AG10803 (cell line): ENCODE measurements at regions not wholly inside any gene's neighbourhood (a gene's known extent, or its start where the extent isn't known, plus 50 kb on each side); places are given as distances from the start of the nearest gene placed in this dataset.

ENCODE experiments used
- DNase-seq: peaks from one replicate; pipeline ENCODE4 v3.0.0; 2010; ENCODE audit warnings: low read depth
- H3K4me3 ChIP-seq: 2 replicates; pipeline ENCODE4 v1.5.1; 2011; ENCODE audit warnings: mild to moderate bottlenecking, low read length, control low read depth
- TF ChIP-seq, protein P1 (sequence below): conservative IDR thresholded peaks from 2 replicates; pipeline ENCODE4 v1.5.1; 2011; ENCODE audit warnings: mild to moderate bottlenecking, low read length, control low read depth, inconsistent platforms

DNA sequence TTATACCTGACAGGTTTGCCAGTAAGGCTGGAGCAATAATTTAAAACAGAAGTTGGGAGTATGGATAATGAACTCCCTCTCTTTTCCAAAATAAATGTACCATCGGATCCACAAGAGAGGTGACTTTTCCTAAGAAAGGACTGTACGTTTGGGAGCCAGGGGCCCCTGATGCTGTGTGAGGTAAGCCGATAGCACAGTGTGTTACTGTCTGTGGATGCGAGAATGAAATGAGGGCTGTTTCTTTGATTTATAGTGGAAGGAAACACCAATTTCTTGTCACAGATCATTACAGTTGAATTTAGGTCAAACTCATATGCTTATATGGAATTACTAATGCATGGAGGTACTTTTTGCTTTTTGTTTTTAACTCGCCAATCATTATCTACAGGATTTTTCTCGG lies 147.7 kb downstream of the ZNF664 start:
- DNase-seq = no peak
- H3K4me3 ChIP-seq = no peak overlapping the region
- TF ChIP-seq, protein P1, sequence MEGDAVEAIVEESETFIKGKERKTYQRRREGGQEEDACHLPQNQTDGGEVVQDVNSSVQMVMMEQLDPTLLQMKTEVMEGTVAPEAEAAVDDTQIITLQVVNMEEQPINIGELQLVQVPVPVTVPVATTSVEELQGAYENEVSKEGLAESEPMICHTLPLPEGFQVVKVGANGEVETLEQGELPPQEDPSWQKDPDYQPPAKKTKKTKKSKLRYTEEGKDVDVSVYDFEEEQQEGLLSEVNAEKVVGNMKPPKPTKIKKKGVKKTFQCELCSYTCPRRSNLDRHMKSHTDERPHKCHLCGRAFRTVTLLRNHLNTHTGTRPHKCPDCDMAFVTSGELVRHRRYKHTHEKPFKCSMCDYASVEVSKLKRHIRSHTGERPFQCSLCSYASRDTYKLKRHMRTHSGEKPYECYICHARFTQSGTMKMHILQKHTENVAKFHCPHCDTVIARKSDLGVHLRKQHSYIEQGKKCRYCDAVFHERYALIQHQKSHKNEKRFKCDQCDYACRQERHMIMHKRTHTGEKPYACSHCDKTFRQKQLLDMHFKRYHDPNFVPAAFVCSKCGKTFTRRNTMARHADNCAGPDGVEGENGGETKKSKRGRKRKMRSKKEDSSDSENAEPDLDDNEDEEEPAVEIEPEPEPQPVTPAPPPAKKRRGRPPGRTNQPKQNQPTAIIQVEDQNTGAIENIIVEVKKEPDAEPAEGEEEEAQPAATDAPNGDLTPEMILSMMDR = no peak

DNA sequence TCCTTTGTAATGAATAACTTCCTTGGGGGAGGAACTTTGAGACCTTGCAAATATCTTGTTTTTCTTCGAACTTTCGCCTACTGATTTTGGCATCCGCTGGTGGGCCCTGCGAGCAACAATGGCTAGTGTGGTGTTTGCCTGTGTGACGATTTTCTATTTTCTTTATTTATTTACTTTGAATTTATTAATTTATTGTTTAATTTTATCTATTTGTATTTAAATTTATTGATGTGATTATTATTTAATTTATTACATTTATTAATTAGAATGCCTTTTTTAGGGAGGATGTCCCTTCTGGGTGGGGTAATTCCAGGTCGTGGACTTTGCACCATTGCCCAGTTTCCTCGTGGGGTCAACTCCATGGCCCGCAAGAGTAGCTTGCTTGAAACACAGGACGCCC lies 149.7 kb downstream of the ZNF664 start:
- TF ChIP-seq, protein P1 = no peak
- no peak overlapping the region for H3K4me3 ChIP-seq
- DNase-seq = no peak

DNA sequence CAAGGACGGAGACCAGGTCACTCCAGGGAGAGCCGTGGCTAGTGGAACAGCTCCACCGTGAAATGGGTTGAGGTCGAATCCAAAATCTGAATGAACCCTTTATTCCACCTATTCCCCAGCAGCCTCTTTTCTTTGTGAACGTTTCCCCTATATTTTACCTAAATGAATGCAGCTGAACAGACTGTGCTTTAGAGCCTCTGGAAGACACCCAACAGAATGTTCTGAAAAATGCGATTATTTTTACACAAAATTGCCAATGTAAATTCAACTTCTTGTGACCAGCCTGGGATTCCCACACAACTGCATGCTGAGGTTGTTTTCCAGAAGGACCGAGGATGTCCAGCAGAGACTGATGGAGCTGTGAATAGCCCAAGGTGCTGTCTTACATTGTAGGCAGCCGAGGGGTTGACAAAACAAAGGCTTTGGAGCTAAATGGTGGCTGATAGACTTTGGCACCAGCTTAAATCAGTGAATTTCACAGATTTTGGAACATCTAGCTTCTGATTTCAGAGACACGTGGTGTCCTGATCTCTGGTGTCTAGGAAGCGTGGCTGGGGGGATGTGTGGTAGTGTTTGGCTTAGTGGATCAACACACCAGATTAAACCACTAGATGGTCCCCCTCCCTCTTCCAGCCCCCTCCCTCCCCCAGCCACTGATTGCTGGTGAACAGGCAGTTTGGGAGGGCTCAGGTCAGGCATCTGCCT lies 150.4 kb downstream of the ZNF664 start:
- no peak overlapping the region for H3K4me3 ChIP-seq
- TF ChIP-seq, protein P1 = no peak
- DNase-seq = no peak

DNA sequence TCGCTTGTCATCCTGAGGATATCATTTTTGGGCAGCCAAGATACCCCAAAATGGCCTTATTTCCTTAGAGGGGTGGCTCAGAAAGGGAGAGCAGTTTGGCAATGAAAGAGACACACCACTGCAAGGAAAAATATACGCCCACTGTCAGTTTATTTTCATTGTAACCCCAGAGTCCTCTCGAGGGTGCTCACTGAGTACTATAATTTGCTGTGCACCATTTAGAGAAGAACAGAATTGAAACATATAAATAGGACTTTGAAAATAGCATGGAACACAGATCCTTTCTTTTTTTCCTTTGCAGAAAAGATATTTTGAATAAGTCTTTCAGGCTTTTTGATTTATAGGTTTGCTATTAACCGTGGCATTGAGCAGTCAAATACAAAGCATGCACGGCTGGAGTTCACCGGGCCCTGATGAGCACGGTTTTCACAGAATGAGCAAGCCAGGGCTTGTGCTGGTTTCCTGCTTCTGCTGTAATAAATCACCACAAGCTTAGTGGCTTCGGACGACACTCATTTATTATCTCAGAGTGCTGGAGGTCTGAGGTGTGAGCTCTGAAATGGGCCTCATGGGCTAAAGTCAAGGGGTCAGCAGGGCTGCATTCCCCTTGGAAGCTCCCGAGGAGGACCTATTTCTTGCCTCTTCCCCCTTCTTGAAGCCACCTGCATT lies 152.3 kb downstream of the ZNF664 start:
- DNase-seq = no peak
- TF ChIP-seq, protein P1 = no peak
- no peak overlapping the region for H3K4me3 ChIP-seq

DNA sequence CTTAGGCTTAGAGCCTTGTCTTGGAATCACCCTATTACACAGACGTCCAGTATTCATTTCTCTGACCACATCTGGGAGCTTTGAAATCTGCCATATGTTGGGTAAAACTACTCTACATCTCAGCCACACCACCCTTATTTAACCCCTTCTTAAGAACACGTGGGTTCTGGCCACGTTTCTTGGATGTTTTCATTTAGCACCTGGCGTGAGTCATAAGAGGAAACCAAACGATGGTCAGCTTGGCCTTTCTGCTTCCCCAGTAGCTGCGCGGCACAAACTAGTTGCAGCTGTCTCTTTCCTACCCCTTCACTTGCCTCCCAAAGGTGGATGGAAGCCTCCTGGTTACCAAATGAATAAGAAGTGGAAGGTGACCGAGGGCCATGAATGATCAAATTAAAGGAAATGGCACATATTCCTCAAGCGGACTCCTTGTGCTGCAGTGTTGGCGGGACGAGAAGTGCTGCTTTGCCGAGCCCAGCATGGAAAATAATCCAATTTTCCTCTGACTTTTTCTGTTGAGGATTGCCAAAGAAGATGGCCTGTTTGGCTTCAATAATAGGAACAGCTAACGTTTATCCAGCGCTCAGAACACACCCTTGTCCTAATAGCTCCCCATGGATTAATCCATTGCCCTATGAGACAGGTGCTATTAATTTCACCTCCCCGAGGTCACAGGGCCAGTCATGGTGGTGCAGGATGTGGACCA lies 154.1 kb downstream of the ZNF664 start:
- DNase-seq = no peak
- H3K4me3 ChIP-seq = no peak overlapping the region
- TF ChIP-seq, protein P1 = no peak

DNA sequence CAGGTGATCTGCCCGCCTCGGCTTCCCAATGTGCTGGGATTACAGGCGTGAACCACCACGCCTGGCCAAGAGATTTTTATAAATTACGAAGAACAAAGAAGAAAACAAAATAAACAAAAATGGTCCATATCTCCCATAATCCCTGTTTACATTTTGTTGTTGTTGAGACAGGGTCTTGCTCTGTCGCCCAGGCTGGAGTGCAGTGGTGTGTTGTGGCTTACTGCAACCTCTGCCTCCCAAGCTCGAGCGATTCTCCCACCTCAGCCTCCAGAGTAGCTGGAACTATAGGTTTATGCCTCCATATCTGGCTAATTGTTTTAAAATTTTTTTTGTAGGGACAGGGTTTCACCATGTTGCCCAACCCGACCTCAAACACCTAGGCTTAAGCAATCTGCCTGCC lies 156.1 kb downstream of the ZNF664 start:
- TF ChIP-seq, protein P1 = no peak
- no peak overlapping the region for H3K4me3 ChIP-seq
- no peak for DNase-seq
